Heart right ventricle (tissue), 16 donors: ENCODE measurements at regions not wholly inside any gene's neighbourhood (a gene's known extent, or its start where the extent isn't known, plus 50 kb on each side); places are given as distances from the start of the nearest gene placed in this dataset.
"Not testable (repeated sequence)": the region's sequence is repeated elsewhere in the genome, so short reads cannot be mapped to it uniquely, and the experiment has no call there.

ENCODE experiments used
- ATAC-seq, 8 donors: fragments of 200-7000 bp; cut with Tn5 transposase; one replicate each; pipeline ENCODE4 v1.9.1; 2020; ENCODE audit warnings: mild to moderate bottlenecking in 8 of 8, moderate library complexity in 8 of 8, moderate number of reproducible peaks in 1 of 8
- DNase-seq, 2 donors: peaks; one replicate each; pipeline ENCODE4 v3.0.0-alpha.2; 2020
- H3K27ac ChIP-seq, 10 donors: fragments of 200-600 bp; sonication (generic) in 2 of 10; one replicate each; pipeline versions ENCODE4 v1.5.0 to v1.8.0; 2020 to 2022; ENCODE audit warnings: mild to moderate bottlenecking in 3 of 10
- H3K27me3 ChIP-seq, 7 donors: fragments of 200-600 bp; one replicate each; pipeline ENCODE4 v1.8.0; 2021 to 2022; ENCODE audit warnings: mild to moderate bottlenecking in 2 of 7
- H3K36me3 ChIP-seq, 9 donors: fragments of 200-600 bp; sonication (generic) in 1 of 9; one replicate each; pipeline versions ENCODE4 v1.5.0 to v1.8.0; 2020 to 2022; ENCODE audit warnings: mild to moderate bottlenecking in 2 of 9
- H3K4me1 ChIP-seq, 9 donors: fragments of 200-600 bp; sonication (generic) in 1 of 9; one replicate each; pipeline versions ENCODE4 v1.5.0 to v1.8.0; 2020 to 2022; ENCODE audit warnings: mild to moderate bottlenecking in 4 of 9
- H3K4me3 ChIP-seq, 10 donors: fragments of 200-600 bp; sonication (generic) in 2 of 10; one replicate each; pipeline versions ENCODE4 v1.5.0 to v1.8.0; 2020 to 2022; ENCODE audit warnings: mild to moderate bottlenecking in 7 of 10, moderate library complexity in 2 of 10
- H3K9me3 ChIP-seq, 11 donors: fragments of 200-600 bp in 10 of 11; sonication (generic) in 2 of 11; one replicate each; pipeline versions ENCODE4 v1.5.0 to v1.8.0; 2013 to 2022; ENCODE audit warnings: mild to moderate bottlenecking in 2 of 11, control low read depth in 1 of 11, moderate library complexity in 1 of 11
- CTCF ChIP-seq, 9 donors: fragments of 200-600 bp; sonication (generic) in 2 of 9; IDR thresholded peaks; one replicate each; pipeline versions ENCODE4 v1.5.0 to v1.8.0; 2021 to 2022; ENCODE audit warnings: antibody characterized with exemption in 9 of 9, mild to moderate bottlenecking in 5 of 9, moderate library complexity in 1 of 9
- WGBS, 2 donors: extraction: QIAGEN DNeasy Blood & Tissue Kit; methylation state at CpG; one replicate each; pipeline ENCODE4 v1.1.7; 2013; ENCODE audit warnings: inconsistent platforms in 1 of 2; 5-methylcytosine and 5-hydroxymethylcytosine counted together
- intact Hi-C, 10 donors: fragments of 100-400 bp; cut with DNase I; formaldehyde crosslinking; loops; one replicate each; pipeline versions ENCODE4 v1.11.1 to v1.14.2; 2022
- donor health status: Arrhythmogenic right ventricular cardiomyopathy.
- donor health status: ischemic (EF 13 %, LVEDD 7.1; RV severe dilation, severe dysfunction).
- donor health status: healthy with polysubstance abuse.
- donor health status: DM: no; HTN: yes; CAD: no.
- donor health status: DM: no; HTN: no; CAD: no.
- donor health status: ischemic (EF 25% LVEDD 6.9; RV normal size, moderate dysfunction).
- donor health status: ischemic (EF 25% LVEDD 5.7; RV mildly dilated, moderate dysfunction).
- donor health status: healthy.
- donor health status: DM: yes; HTN: yes; CAD: no.
- donor health status: Ischemic cardiomyopathy.
- donor health status: ischemic (EF 35%, LVEDD 5.7; RV mildly dilated, moderate dysfunction).
- donor health status: nonischemic (EF 11% LVEDD 7.7; RV severe dilation, severe dysfunction).
- donor health status: DM: yes; HTN: yes; CAD: no.
- donor health status: PGD.
- donor health status: ischemic (EF 29% LVEDD 5.4; RV normal size, mild dysfunction).
- donor health status: nonischemic (EF 23%, LVEDD 6.1; RV moderate dilation, normal function).

GRCh38 chr13:78065141-78065540 lies 146.5 kb upstream of the EDNRB start:
- Histone ChIP-seq H3K36me3 (no peaks in the 10 kb centered on the region), H3K4me3 (no peak overlapping the region), H3K4me1 (peaks cover 0 to 4% (median 0%) of the 10 kb centered on the region in 9 donors), H3K27me3 (no peaks in the 10 kb centered on the region), H3K27ac (no peak overlapping the region), H3K9me3 (peaks cover 0 to 6% (median 0%) of the 10 kb centered on the region in 11 donors)
- DNase-seq (no peak), ATAC-seq (no peak)
- TF ChIP-seq CTCF (IDR thresholded peaks at IDR 0.05), result no peak
- WGBS, 2 donors, result 61 to 81% methylated on average over 3 of the region's 3 CpGs
- intact Hi-C loops, result no loop called here

GRCh38 chr13:78061806-78062205 lies 143.2 kb upstream of the EDNRB start:
- ATAC-seq (no peak), DNase-seq (no peak)
- no peak overlapping the region for H3K27ac ChIP-seq
- peaks cover 0 to 15% (median 0%) of the 10 kb centered on the region in 11 donors for H3K9me3 ChIP-seq
- H3K4me1 ChIP-seq, result no peaks in the 10 kb centered on the region
- intact Hi-C loops, result no loop called here
- no peak overlapping the region for H3K4me3 ChIP-seq
- no peak for TF ChIP-seq CTCF (IDR thresholded peaks at IDR 0.05)
- WGBS, 2 donors, result 81 to 83% methylated on average over 5 of the region's 5 CpGs
- no peaks in the 10 kb centered on the region for H3K36me3 ChIP-seq
- no peaks in the 10 kb centered on the region for H3K27me3 ChIP-seq

DNA sequence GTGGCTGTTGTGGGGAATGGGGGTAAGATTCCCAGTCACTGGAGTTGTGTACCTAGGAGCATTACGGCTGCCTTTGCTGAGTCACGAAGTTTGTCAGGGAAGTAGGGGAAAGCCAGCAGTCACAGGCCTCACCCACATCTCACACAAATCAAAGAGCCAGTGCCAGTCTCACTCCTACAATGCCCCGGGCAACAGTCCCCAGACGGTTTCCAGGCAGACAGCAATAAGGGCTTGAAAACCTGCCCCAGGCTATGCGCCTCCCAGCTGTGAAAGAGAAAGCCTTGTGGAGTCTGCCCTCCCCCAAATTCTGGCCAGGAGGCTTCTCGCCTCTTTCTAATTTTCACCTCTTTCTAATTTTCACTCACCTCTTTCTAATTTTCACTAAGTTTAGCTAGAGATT lies 142.3 kb upstream of the EDNRB start:
- Histone ChIP-seq H3K4me1 (no peaks in the 10 kb centered on the region), H3K27me3 (no peaks in the 10 kb centered on the region), H3K36me3 (no peaks in the 10 kb centered on the region), H3K9me3 (peaks cover 0 to 23% (median 0%) of the 10 kb centered on the region in 11 donors), H3K27ac (no peak overlapping the region), H3K4me3 (no peak overlapping the region)
- no peak for TF ChIP-seq CTCF (IDR thresholded peaks at IDR 0.05)
- intact Hi-C loops, result no loop called here
- 91 to 95% methylated on average over 6 of the region's 6 CpGs for WGBS, 2 donors
- DNase-seq (no peak), ATAC-seq (no peak)

- 94 to 95% methylated on average over 2 of the region's 2 CpGs for WGBS, 2 donors
- ATAC-seq, intact Hi-C loops, H3K27ac ChIP-seq, DNase-seq, H3K4me1 ChIP-seq, H3K27me3 ChIP-seq, H3K36me3 ChIP-seq, H3K4me3 ChIP-seq: not testable (repeated sequence)
- peaks cover 0 to 20% (median 0%) of the 10 kb centered on the region in 11 donors for H3K9me3 ChIP-seq
These were observed 138.2 kb upstream of the EDNRB start for GRCh38 chr13:78056865-78057264.

- Histone ChIP-seq H3K27ac (no peak overlapping the region), H3K27me3 (no peaks in the 10 kb centered on the region), H3K9me3 (peaks cover 0 to 20% (median 0%) of the 10 kb centered on the region in 11 donors), H3K4me3 (no peak overlapping the region), H3K4me1 (peaks cover 0 to 6% (median 0%) of the 10 kb centered on the region in 9 donors), H3K36me3 (no peaks in the 10 kb centered on the region)
- DNase-seq (no peak), ATAC-seq (no peak)
- TF ChIP-seq CTCF (IDR thresholded peaks at IDR 0.05), result no peak
- 58 to 62% methylated on average over 3 of the region's 3 CpGs for WGBS, 2 donors
- intact Hi-C loops, result no loop called here
These were observed 135.5 kb upstream of the EDNRB start for GRCh38 chr13:78054157-78054556.
